ENCODE measurements at regions not wholly inside any gene's neighbourhood (a gene's known extent, or its start where the extent isn't known, plus 50 kb on each side); places are given as distances from the start of the nearest gene placed in this dataset.
"Not testable (repeated sequence)": the region's sequence is repeated elsewhere in the genome, so short reads cannot be mapped to it uniquely, and the experiment has no call there.

- 57 to 82% (median 77%) methylated on average over 1 of the region's 1 CpG for WGBS, 3 donors
- no peak overlapping the region for H3K27ac ChIP-seq (ENCODE audit: low read depth, low read length)
These were observed 462.1 kb upstream of the GRAMD2B start for GRCh38 chr5:125961150-125961549.

- WGBS, 3 donors, result 85 to 89% (median 88%) methylated on average over 4 of the region's 4 CpGs
- H3K27ac ChIP-seq (ENCODE audit: low read depth, low read length), result no peak overlapping the region
These were observed 457.6 kb upstream of the GRAMD2B start for GRCh38 chr5:125965577-125965976.

- H3K27ac ChIP-seq (ENCODE audit: low read depth, low read length), result no peak overlapping the region
These were observed 455.6 kb upstream of the GRAMD2B start for GRCh38 chr5:125967576-125967975.

GRCh38 chr5:125969011-125969813 lies 454.0 kb upstream of the GRAMD2B start:
- 74 to 77% (median 74%) methylated on average over 6 of the region's 6 CpGs for WGBS, 3 donors
- no peak overlapping the region for H3K27ac ChIP-seq (ENCODE audit: low read depth, low read length)

- WGBS, 3 donors, result 76 to 90% (median 81%) methylated on average over 1 of the region's 1 CpG
These were observed 453.4 kb upstream of the GRAMD2B start for GRCh38 chr5:125969814-125970171.

GRCh38 chr5:125970631-125971307 lies 452.4 kb upstream of the GRAMD2B start:
- 60 to 80% (median 68%) methylated on average over 7 of the region's 7 CpGs for WGBS, 3 donors
- H3K27ac ChIP-seq (ENCODE audit: low read depth, low read length), result no peak overlapping the region

More at GRCh38 chr5:125969814-125970171, 453.4 kb upstream of the GRAMD2B start:
- H3K27ac ChIP-seq (ENCODE audit: low read depth, low read length), result no peak overlapping the region

GRCh38 chr5:125972706-125973105 lies 450.5 kb upstream of the GRAMD2B start:
- H3K27ac ChIP-seq (ENCODE audit: low read depth, low read length), result no peak overlapping the region
- WGBS, 3 donors, result 72 to 86% (median 83%) methylated on average over 3 of the region's 3 CpGs

GRCh38 chr5:125974679-125975078 lies 448.5 kb upstream of the GRAMD2B start:
- WGBS, 3 donors, result 69 to 80% (median 78%) methylated on average over 3 of the region's 3 CpGs
- no peak overlapping the region for H3K27ac ChIP-seq (ENCODE audit: low read depth, low read length)

- WGBS, 3 donors, result 61 to 77% (median 77%) methylated on average over 2 of the region's 2 CpGs
- H3K27ac ChIP-seq (ENCODE audit: low read depth, low read length), result no peak overlapping the region
These were observed 446.7 kb upstream of the GRAMD2B start for GRCh38 chr5:125976421-125977000.

GRCh38 chr5:125978015-125978414 lies 445.2 kb upstream of the GRAMD2B start:
- no peak overlapping the region for H3K27ac ChIP-seq (ENCODE audit: low read depth, low read length)
- WGBS, 3 donors, result 75 to 89% (median 84%) methylated on average over 3 of the region's 3 CpGs

- 75 to 81% (median 76%) methylated on average over 4 of the region's 4 CpGs for WGBS, 3 donors
- H3K27ac ChIP-seq (ENCODE audit: low read depth, low read length), result no peak overlapping the region
These were observed 443.6 kb upstream of the GRAMD2B start for GRCh38 chr5:125979636-125980035.

GRCh38 chr5:125981016-125981415 lies 442.2 kb upstream of the GRAMD2B start:
- no peak overlapping the region for H3K27ac ChIP-seq (ENCODE audit: low read depth, low read length)

- WGBS, 3 donors, result 89 to 96% (median 94%) methylated on average over 2 of the region's 2 CpGs
- H3K27ac ChIP-seq (ENCODE audit: low read depth, low read length), result no peak overlapping the region
These were observed 435.4 kb upstream of the GRAMD2B start for GRCh38 chr5:125987677-125988255.

- WGBS, 3 donors, result 58 to 77% (median 70%) methylated on average over 4 of the region's 4 CpGs
- H3K27ac ChIP-seq (ENCODE audit: low read depth, low read length), result no peak overlapping the region
These were observed 431.2 kb upstream of the GRAMD2B start for GRCh38 chr5:125992050-125992449.

GRCh38 chr5:125999271-126000030 lies 423.8 kb upstream of the GRAMD2B start:
- not testable (repeated sequence) for H3K27ac ChIP-seq (ENCODE audit: low read depth, low read length)
- WGBS, 3 donors, result 94 to 96% (median 95%) methylated on average over 5 of the region's 5 CpGs

GRCh38 chr5:126000507-126000906 lies 422.7 kb upstream of the GRAMD2B start:
- H3K27ac ChIP-seq (ENCODE audit: low read depth, low read length), result no peak overlapping the region

- no peak overlapping the region for H3K27ac ChIP-seq (ENCODE audit: low read depth, low read length)
- WGBS, 3 donors, result 26 to 50% (median 45%) methylated on average over 7 of the region's 7 CpGs
These were observed 420.8 kb upstream of the GRAMD2B start for GRCh38 chr5:126002222-126002897.

- H3K27ac ChIP-seq (ENCODE audit: low read depth, low read length), result no peak overlapping the region
- 62 to 81% (median 65%) methylated on average over 3 of the region's 3 CpGs for WGBS, 3 donors
These were observed 419.9 kb upstream of the GRAMD2B start for GRCh38 chr5:126003309-126003708.
